ENCODE measurements at regions not wholly inside any gene's neighbourhood (a gene's known extent, or its start where the extent isn't known, plus 50 kb on each side); places are given as distances from the start of the nearest gene placed in this dataset.
"Not testable (repeated sequence)": the region's sequence is repeated elsewhere in the genome, so short reads cannot be mapped to it uniquely, and the experiment has no call there.

- no peak for ATAC-seq
- no peak for TF ChIP-seq ZFP3 (CRISPR knock-in tag; IDR thresholded peaks at IDR 0.05)
- no peak for TF ChIP-seq CSDC2 (CRISPR knock-in tag; IDR thresholded peaks at IDR 0.05)
- TF ChIP-seq OSR1 (CRISPR knock-in tag; IDR thresholded peaks at IDR 0.05): no peak
- no peak for TF ChIP-seq CREB5 (CRISPR knock-in tag; IDR thresholded peaks at IDR 0.05; ENCODE audit: low read depth)
- no peak for TF ChIP-seq SNAI2 (CRISPR knock-in tag; IDR thresholded peaks at IDR 0.05)
- no peak for TF ChIP-seq ZNF8 (CRISPR knock-in tag; IDR thresholded peaks at IDR 0.05)
- no peak for TF ChIP-seq CSRNP3 (CRISPR knock-in tag; IDR thresholded peaks at IDR 0.05)
- TF ChIP-seq GLIS3 (CRISPR knock-in tag; IDR thresholded peaks at IDR 0.05): no peak
- TF ChIP-seq TSHZ2 (CRISPR knock-in tag; IDR thresholded peaks at IDR 0.05): no peak
Observed at GRCh38 chr2:132270981-132271546, 109.3 kb upstream of the ANKRD30BL start.

GRCh38 chr2:132271794-132272193 lies 110.0 kb upstream of the ANKRD30BL start:
- not testable (repeated sequence) for ATAC-seq

GRCh38 chr2:132272713-132273112 lies 111.0 kb upstream of the ANKRD30BL start:
- TF ChIP-seq OSR1 (CRISPR knock-in tag; IDR thresholded peaks at IDR 0.05): no peak
- no peak for TF ChIP-seq CSDC2 (CRISPR knock-in tag; IDR thresholded peaks at IDR 0.05)
- TF ChIP-seq PATZ1 (CRISPR knock-in tag; IDR thresholded peaks at IDR 0.05; ENCODE audit: borderline replicate concordance): no peak
- TF ChIP-seq ZC3H10 (CRISPR knock-in tag; IDR thresholded peaks at IDR 0.05): no peak
- TF ChIP-seq BACH2 (CRISPR knock-in tag; IDR thresholded peaks at IDR 0.05; ENCODE audit: borderline replicate concordance): no peak
- TF ChIP-seq SNAI2 (CRISPR knock-in tag; IDR thresholded peaks at IDR 0.05): no peak
- no peak for TF ChIP-seq ARNTL (CRISPR knock-in tag; IDR thresholded peaks at IDR 0.05; ENCODE audit: borderline replicate concordance, low read depth)
- TF ChIP-seq CREB5 (CRISPR knock-in tag; IDR thresholded peaks at IDR 0.05; ENCODE audit: low read depth): no peak
- TF ChIP-seq ESRRG (CRISPR knock-in tag; IDR thresholded peaks at IDR 0.05): no peak
- TF ChIP-seq TSHZ2 (CRISPR knock-in tag; IDR thresholded peaks at IDR 0.05): no peak
- no peak for TF ChIP-seq TOX (CRISPR knock-in tag; IDR thresholded peaks at IDR 0.05; ENCODE audit: borderline replicate concordance)
- no peak for TF ChIP-seq ZFP3 (CRISPR knock-in tag; IDR thresholded peaks at IDR 0.05)
- no peak for TF ChIP-seq ZNF565 (CRISPR knock-in tag; conservative IDR thresholded peaks at IDR 0.05; ENCODE audit: low read depth)
- no peak for TF ChIP-seq TCF4 (CRISPR knock-in tag; IDR thresholded peaks at IDR 0.05; ENCODE audit: borderline replicate concordance)
- no peak for ATAC-seq

GRCh38 chr2:132273585-132273984 lies 111.8 kb upstream of the ANKRD30BL start:
- ATAC-seq: not testable (repeated sequence)
